NCI-H2227 treated with DMSO at 0.1 percent for 48 hours (cell line): ENCODE measurements at regions not wholly inside any gene's neighbourhood (a gene's known extent, or its start where the extent isn't known, plus 50 kb on each side); places are given as distances from the start of the nearest gene placed in this dataset.
"Not testable (repeated sequence)": the region's sequence is repeated elsewhere in the genome, so short reads cannot be mapped to it uniquely, and the experiment has no call there.

Experiments
- DNase-seq: peaks from one replicate; lab custom pipeline; 2025; lab: John Stamatoyannopoulos, UW

- no peak for DNase-seq
Observed at GRCh38 chr10:59454171-59454919, 92.0 kb upstream of the FAM13C start.

- DNase-seq = no peak
Observed at GRCh38 chr10:59448616-59449015, 86.3 kb upstream of the FAM13C start.

GRCh38 chr10:59435707-59436106 is 73.4 kb upstream of the FAM13C start:
- DNase-seq = no peak

GRCh38 chr10:59434463-59435321 is 72.3 kb upstream of the FAM13C start:
- DNase-seq = no peak

- no peak for DNase-seq
Observed at GRCh38 chr10:59433720-59434428, 71.5 kb upstream of the FAM13C start.

- no peak for DNase-seq
Observed at GRCh38 chr10:59432207-59432900, 70.0 kb upstream of the FAM13C start.

GRCh38 chr10:59413795-59414194 is 51.4 kb upstream of the FAM13C start:
- not testable (repeated sequence) for DNase-seq
